HepG2 (cell line): ENCODE measurements at regions not wholly inside any gene's neighbourhood (a gene's known extent, or its start where the extent isn't known, plus 50 kb on each side); places are given as distances from the start of the nearest gene placed in this dataset.

Experiments
- ATAC-seq: fragments of 200-7000 bp; cut with Tn5 transposase; 3 replicates; pipeline ENCODE4 v1.9.1; 2020; ENCODE audit warnings: mild to moderate bottlenecking, moderate library complexity
- BruUV-seq: library from RNA; stranded (reverse); fragments of 400-500 nt; replicated peaks from 2 replicates; lab custom pipeline; 2021; lab: Mats Ljungman, UMichigan
- CTCF ChIA-PET: fragments of 300-600 bp; formaldehyde crosslinking; extraction: SDS; loops from one replicate; lab custom pipeline; 2021; ENCODE audit warnings: low total read pairs, inconsistent platforms, low intra/inter-chr PET ratio; lab: Yijun Ruan, JAX
- POLR2A ChIA-PET: fragments of 350-600 bp; sonication (Branson Sonifier 250); formaldehyde crosslinking; loops from one replicate; lab custom pipeline; 2020; ENCODE audit warnings: antibody characterized with exemption, inconsistent platforms; lab: Yijun Ruan, JAX
- DNase-seq: peaks from one replicate; pipeline ENCODE4 v3.0.0-alpha.2; 2015; ENCODE audit warnings: low spot score
- FAIRE-seq: peaks from 3 replicates; lab custom pipeline; 2011; peaks lifted over from hg19 to GRCh38; lab: Jason Lieb, UNC
- H2AFZ ChIP-seq: one replicate; pipeline ENCODE4 v1.6.1; 2011; ENCODE audit warnings: low read length, inconsistent platforms
- H3K27ac ChIP-seq: fragments of 300-600 bp; 3 replicates; pipeline ENCODE4 v1.8.0; 2011; ENCODE audit warnings: mixed run types, mild to moderate bottlenecking, mixed read lengths, low read length, inconsistent platforms; ENCODE audit not compliant: insufficient read depth; ENCODE audit errors: extremely low read length
- H3K27me3 ChIP-seq, 2 experiments: fragments of 200-600 bp in 1 of 2; 2 replicates in 1 of 2; 3 replicates in 1 of 2; pipeline versions ENCODE4 v1.6.0 to v1.8.0; 2011; ENCODE audit warnings: low read length in 2 of 2, mild to moderate bottlenecking in 2 of 2, moderate library complexity in 2 of 2, inconsistent platforms in 1 of 2; ENCODE audit not compliant: insufficient read depth in 2 of 2, control insufficient read depth in 1 of 2
- H3K36me3 ChIP-seq, 2 experiments: fragments of 200-600 bp in 1 of 2; replicated peaks in 1 of 2; 2 replicates in 1 of 2; 3 replicates in 1 of 2; pipeline versions ENCODE4 v1.5.1 to v1.8.0; 2011; ENCODE audit warnings: low read length in 2 of 2, inconsistent platforms in 1 of 2; ENCODE audit not compliant: insufficient read depth in 2 of 2, control insufficient read depth in 1 of 2
- H3K4me1 ChIP-seq: 2 replicates; pipeline ENCODE4 v1.5.1; 2012; ENCODE audit warnings: low read length, inconsistent platforms; ENCODE audit not compliant: insufficient read depth
- H3K4me2 ChIP-seq: 2 replicates; pipeline ENCODE4 v1.6.0; 2011; ENCODE audit warnings: low read depth, low read length, inconsistent platforms
- H3K4me3 ChIP-seq, 3 experiments: fragments of 200-600 bp in 1 of 3; sonication (generic), shearing (Covaris generic) in 1 of 3; replicated peaks in 1 of 3; 2 replicates each; pipeline ENCODE4 v1.5.1; 2011 to 2016; ENCODE audit warnings: low read length in 3 of 3, inconsistent platforms in 2 of 3, low read depth in 2 of 3, mild to moderate bottlenecking in 2 of 3, control low read depth in 1 of 3, mixed read lengths in 1 of 3; ENCODE audit not compliant: insufficient read depth in 1 of 3
- H3K79me2 ChIP-seq: one replicate; pipeline ENCODE4 v1.6.1; 2011; ENCODE audit warnings: low read length, inconsistent platforms; ENCODE audit not compliant: insufficient read depth
- H3K9ac ChIP-seq: 2 replicates; pipeline ENCODE4 v1.6.0; 2011; ENCODE audit warnings: mild to moderate bottlenecking, low read depth, low read length, inconsistent platforms; ENCODE audit not compliant: insufficient read depth
- H3K9me3 ChIP-seq: 2 replicates; pipeline ENCODE4 v1.5.1; 2012; ENCODE audit warnings: mild to moderate bottlenecking, low read length
- H4K20me1 ChIP-seq: 2 replicates; pipeline ENCODE4 v1.6.0; 2011; ENCODE audit warnings: inconsistent platforms, mild to moderate bottlenecking, low read length, moderate library complexity; ENCODE audit not compliant: insufficient read depth
- FIP1L1 ChIP-seq: fragments of 200-400 bp; formaldehyde crosslinking; IDR thresholded peaks from 2 replicates; pipeline ENCODE4 v1.6.1; 2018; ENCODE audit warnings: low read depth, mild to moderate bottlenecking, low read length, moderate library complexity, borderline replicate concordance; ENCODE audit not compliant: insufficient read depth
- LBX2 ChIP-seq: sonication (generic); formaldehyde crosslinking; IDR thresholded peaks from 2 replicates; pipeline ENCODE4 v1.5.0; 2020; ENCODE audit warnings: missing genetic modification reagents, mild to moderate bottlenecking, borderline replicate concordance
- MAF1 ChIP-seq: sonication (generic); formaldehyde crosslinking; IDR thresholded peaks from 2 replicates; pipeline ENCODE4 v1.5.0; 2020; ENCODE audit warnings: missing genetic modification reagents, borderline replicate concordance
- NFIC ChIP-seq: IDR thresholded peaks from 2 replicates; pipeline ENCODE4 v1.6.1; 2012; ENCODE audit warnings: mild to moderate bottlenecking, low read length, inconsistent platforms
- ZBTB1 ChIP-seq: sonication (generic); formaldehyde crosslinking; IDR thresholded peaks from 2 replicates; pipeline ENCODE4 v1.4.0; 2020; ENCODE audit warnings: missing genetic modification reagents, borderline replicate concordance
- ZNF713 ChIP-seq: sonication (generic); formaldehyde crosslinking; IDR thresholded peaks from 2 replicates; pipeline ENCODE4 v1.4.0; 2020; ENCODE audit warnings: mild to moderate bottlenecking, missing genetic modification reagents
- WGBS: methylation state at CpG from one replicate; pipeline ENCODE4 v1.1.6; 2017; ENCODE audit warnings: low lambda C conversion rate; 5-methylcytosine and 5-hydroxymethylcytosine counted together
- in situ Hi-C: cut with HindIII; loops from 2 replicates; pipeline ENCODE4 v1.10.0; 2017; ENCODE audit warnings: low pct_unique_long_range_greater_than_20kb; ENCODE audit not compliant: extremely low pct_ligation_motif_present
- intact Hi-C: fragments of 100-400 bp; cut with micrococcal nuclease; formaldehyde crosslinking; loops from one replicate; pipeline ENCODE4 v1.10.0; 2022; ENCODE audit not compliant: unreplicated experiment
- TF ChIP-seq, protein P1 (sequence below): sonication (generic); formaldehyde crosslinking; IDR thresholded peaks from 2 replicates; pipeline ENCODE4 v1.5.1; 2020; ENCODE audit warnings: missing genetic modification reagents, mild to moderate bottlenecking, borderline replicate concordance
- TF ChIP-seq, protein P2 (sequence below): sonication (generic); formaldehyde crosslinking; IDR thresholded peaks from 2 replicates; pipeline ENCODE4 v1.5.0; 2020; ENCODE audit warnings: missing genetic modification reagents
- TF ChIP-seq, protein P3 (sequence below): sonication (generic); formaldehyde crosslinking; IDR thresholded peaks from 2 replicates; pipeline ENCODE4 v1.4.0; 2020; ENCODE audit warnings: mild to moderate bottlenecking, missing genetic modification reagents, borderline replicate concordance

DNA sequence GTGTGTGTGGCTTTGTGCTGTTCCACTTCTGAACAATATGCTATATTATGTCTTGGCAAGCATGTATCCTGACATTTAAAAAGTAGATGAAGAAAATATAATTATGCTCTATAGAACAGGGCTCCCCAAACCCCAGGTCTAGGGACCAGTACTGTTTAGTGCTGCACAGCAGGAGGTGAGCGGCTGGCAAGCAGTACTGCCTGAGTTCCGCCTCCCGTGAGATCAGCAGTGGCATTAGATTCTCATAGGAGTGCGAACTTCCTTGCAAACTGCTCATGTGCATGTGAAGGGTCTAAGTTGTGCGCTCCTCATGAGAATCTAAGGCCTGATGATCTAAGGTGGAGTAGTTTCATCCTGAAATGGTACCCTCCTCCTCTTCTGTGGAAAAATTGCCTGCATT, 979.1 kb upstream of the CTNND2 start (continued):
- TF ChIP-seq ZNF713 (CRISPR knock-in tag) (no peak), NFIC (no peak), LBX2 (no peak)

DNA sequence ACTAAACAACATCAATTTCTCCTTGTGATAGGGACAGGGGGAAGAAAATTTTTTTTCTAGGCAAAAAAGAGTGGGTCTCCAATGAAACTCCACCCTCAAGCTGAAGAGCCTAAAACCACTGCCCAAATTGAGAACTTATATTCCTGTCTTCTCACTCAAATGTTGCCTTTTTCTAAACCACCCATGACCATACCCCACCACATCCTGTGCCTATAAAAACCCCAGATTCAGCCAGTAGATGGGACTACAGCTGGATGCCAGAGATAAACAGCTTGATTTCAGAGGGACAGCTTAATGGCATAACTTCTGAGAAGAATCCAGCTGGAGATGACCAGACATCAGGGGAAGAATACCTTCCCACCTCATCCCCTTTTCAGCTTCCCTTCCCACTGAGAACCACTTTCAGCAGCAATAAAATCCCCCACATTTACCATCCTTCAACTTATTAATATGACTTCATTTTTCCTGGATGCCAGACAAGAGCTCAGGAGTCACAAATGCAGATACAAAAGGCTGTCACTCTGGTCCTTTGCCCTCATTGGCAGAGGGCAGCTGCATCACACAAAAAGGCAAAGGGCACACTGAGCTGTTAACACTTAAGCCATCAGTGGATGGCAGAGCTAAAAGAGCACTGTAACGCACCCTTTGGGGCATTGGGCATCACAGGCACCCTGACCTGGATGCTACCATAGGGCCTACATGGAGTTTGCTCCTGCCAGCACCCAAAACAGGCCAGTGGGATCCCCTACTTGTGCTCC, 972.5 kb upstream of the CTNND2 start:
- ATAC-seq (no peak), FAIRE-seq (no peak), DNase-seq (no peak)
- no peaks in the 10 kb centered on the region for H3K79me2 ChIP-seq
- no peak overlapping the region for H3K4me2 ChIP-seq
- H3K9me3 ChIP-seq = peaks cover 64% of the 10 kb centered on the region
- intact Hi-C loops = no loop called here
- CTCF ChIA-PET = no interaction called here
- no peak overlapping the region for H3K27ac ChIP-seq
- 0% methylated on average over 1 of the region's 1 CpG for WGBS
- no TSS peak for BruUV-seq
- H3K4me1 ChIP-seq = no peaks in the 10 kb centered on the region
- POLR2A ChIA-PET = no interaction called here
- in situ Hi-C loops = no loop called here
- H3K9ac ChIP-seq = no peak overlapping the region
- no peak overlapping the region for H3K4me3 ChIP-seq
- H3K27me3 ChIP-seq = no peaks in the 10 kb centered on the region
- H3K36me3 ChIP-seq = no peaks in the 10 kb centered on the region
- no peaks in the 10 kb centered on the region for H4K20me1 ChIP-seq
- TF ChIP-seq MAF1 (CRISPR knock-in tag) (no peak), FIP1L1 (no peak), ZBTB1 (no peak)
- TF ChIP-seq, protein P1, sequence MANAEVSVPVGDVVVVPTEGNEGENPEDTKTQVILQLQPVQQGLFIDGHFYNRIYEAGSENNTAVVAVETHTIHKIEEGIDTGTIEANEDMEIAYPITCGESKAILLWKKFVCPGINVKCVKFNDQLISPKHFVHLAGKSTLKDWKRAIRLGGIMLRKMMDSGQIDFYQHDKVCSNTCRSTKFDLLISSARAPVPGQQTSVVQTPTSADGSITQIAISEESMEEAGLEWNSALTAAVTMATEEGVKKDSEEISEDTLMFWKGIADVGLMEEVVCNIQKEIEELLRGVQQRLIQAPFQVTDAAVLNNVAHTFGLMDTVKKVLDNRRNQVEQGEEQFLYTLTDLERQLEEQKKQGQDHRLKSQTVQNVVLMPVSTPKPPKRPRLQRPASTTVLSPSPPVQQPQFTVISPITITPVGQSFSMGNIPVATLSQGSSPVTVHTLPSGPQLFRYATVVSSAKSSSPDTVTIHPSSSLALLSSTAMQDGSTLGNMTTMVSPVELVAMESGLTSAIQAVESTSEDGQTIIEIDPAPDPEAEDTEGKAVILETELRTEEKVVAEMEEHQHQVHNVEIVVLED = no peak
- TF ChIP-seq, protein P2, sequence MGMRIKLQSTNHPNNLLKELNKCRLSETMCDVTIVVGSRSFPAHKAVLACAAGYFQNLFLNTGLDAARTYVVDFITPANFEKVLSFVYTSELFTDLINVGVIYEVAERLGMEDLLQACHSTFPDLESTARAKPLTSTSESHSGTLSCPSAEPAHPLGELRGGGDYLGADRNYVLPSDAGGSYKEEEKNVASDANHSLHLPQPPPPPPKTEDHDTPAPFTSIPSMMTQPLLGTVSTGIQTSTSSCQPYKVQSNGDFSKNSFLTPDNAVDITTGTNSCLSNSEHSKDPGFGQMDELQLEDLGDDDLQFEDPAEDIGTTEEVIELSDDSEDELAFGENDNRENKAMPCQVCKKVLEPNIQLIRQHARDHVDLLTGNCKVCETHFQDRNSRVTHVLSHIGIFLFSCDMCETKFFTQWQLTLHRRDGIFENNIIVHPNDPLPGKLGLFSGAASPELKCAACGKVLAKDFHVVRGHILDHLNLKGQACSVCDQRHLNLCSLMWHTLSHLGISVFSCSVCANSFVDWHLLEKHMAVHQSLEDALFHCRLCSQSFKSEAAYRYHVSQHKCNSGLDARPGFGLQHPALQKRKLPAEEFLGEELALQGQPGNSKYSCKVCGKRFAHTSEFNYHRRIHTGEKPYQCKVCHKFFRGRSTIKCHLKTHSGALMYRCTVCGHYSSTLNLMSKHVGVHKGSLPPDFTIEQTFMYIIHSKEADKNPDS = no peak
- TF ChIP-seq, protein P3, sequence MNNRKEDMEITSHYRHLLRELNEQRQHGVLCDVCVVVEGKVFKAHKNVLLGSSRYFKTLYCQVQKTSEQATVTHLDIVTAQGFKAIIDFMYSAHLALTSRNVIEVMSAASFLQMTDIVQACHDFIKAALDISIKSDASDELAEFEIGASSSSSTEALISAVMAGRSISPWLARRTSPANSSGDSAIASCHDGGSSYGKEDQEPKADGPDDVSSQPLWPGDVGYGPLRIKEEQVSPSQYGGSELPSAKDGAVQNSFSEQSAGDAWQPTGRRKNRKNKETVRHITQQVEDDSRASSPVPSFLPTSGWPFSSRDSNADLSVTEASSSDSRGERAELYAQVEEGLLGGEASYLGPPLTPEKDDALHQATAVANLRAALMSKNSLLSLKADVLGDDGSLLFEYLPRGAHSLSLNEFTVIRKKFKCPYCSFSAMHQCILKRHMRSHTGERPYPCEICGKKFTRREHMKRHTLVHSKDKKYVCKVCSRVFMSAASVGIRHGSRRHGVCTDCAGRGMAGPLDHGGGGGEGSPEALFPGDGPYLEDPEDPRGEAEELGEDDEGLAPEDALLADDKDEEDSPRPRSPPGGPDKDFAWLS (CRISPR knock-in tag) = no peak
- TF ChIP-seq, all 625 proteins: peak for 0
- no peak overlapping the region for H2AFZ ChIP-seq
